DMS53 treated with DMSO at 0.1 percent for 48 hours (cell line): ENCODE measurements at regions not wholly inside any gene's neighbourhood (a gene's known extent, or its start where the extent isn't known, plus 50 kb on each side); places are given as distances from the start of the nearest gene placed in this dataset.

ENCODE experiments used
- DNase-seq: peaks from one replicate; lab custom pipeline; 2025; ENCODE audit not compliant: unreplicated experiment; lab: John Stamatoyannopoulos, UW

GRCh38 chr9:107542411-107543157, 53.0 kb upstream of the KLF4 start:
- DNase-seq = no peak

DNA sequence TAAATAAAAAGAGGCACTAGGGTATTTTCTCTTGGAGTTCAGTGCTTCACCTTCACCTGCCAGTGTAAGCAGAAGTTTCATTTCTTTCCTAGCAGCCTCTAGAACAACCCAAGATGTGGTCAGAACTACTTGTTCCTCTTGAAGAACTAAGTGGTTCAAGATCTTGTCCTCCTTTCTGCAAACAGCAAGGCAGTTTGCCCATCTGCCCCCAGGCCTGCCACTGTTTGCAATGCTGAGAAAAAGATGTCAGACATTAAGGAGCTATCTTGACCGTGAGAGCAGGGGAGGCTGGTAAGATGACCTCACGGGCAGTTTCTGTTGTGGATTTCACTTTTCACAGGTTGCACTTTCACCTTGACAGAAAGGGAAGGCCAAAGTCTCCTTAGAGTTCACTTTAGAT, 52.0 kb upstream of the KLF4 start:
- DNase-seq = no peak

GRCh38 chr9:107540164-107540561, 50.6 kb upstream of the KLF4 start:
- no peak for DNase-seq

GRCh38 chr9:107539427-107540163, 50.0 kb upstream of the KLF4 start:
- DNase-seq = no peak
